ENCODE measurements at regions not wholly inside any gene's neighbourhood (a gene's known extent, or its start where the extent isn't known, plus 50 kb on each side); places are given as distances from the start of the nearest gene placed in this dataset.

DNA sequence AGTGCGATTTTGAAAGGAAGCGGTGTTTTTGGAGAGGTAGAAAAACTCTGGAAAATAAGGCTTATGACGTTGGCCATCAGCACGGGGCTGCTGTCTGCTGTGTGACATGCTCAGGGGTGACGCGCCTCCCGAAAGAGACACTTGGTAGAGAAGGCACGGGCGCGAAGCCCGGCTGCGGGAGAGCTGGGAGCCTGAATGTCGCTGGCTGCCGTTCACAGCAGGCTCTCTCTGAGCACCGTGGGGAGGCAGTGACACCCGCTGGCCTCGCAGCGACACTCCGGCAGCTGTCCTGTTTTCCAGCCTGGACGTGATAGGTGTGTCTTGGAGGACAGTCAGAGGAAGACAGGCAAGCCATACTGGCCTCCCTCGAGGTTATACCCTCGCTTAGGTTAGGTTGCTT is 759.1 kb upstream of the RBFOX1 start:
- TF ChIP-seq CTCF (conservative IDR thresholded peaks at IDR 0.05; ENCODE audit: low read depth, low read length) (no peak), EZH2 (IDR thresholded peaks at IDR 0.05; ENCODE audit: low read length, unreplicated experiment) (no peak), EZH2phosphoT487 (IDR thresholded peaks at IDR 0.05; ENCODE audit: borderline replicate concordance, low read length) (no peak)
